Stimulated activated CD8-positive, alpha-beta memory T cell treated with anti-CD3 and anti-CD28 coated beads, Interleukin-7, amount 100 ng/mL, for 24 hours (primary cell): ENCODE measurements at regions not wholly inside any gene's neighbourhood (a gene's known extent, or its start where the extent isn't known, plus 50 kb on each side); places are given as distances from the start of the nearest gene placed in this dataset.

Source experiments
- DNase-seq: peaks from one replicate; pipeline ENCODE4 v3.0.0-alpha.2; 2020; ENCODE audit warnings: low read depth

DNA sequence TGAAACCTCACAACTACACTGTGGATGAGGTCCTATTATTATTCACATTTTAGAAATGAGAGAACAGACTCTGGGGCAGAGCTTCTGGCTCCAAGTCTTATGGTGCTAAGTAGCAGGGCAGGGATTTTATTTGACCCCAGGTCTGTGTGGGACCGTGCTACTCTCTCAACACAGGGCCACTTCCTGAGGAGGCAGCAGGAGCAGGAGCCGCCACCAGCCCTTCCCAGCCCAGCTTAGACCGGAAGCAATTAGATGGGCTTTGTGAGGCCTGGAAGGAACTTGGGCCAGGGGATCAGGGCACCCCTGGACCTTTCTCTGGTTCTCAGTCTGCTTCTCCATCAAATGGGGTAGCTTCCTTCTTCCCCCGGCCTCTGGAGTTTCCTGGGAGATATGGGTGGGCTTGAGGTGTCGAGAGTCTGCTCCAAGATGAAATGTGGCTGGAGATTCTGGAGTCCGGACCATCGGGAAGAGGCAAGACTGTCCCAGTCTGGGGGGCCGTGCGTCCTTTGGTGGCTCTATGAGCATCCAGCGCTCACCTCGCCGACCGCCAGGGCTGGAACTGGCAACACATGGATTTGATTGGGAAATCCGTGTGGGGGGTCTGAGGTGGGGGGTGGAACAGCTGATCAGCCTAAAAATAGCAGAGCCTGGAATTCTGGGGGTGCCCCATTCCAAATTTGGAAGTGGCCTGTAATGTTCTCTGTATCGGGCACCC lies 136.8 kb downstream of the FOXD2 start:
- DNase-seq, result no peak

- no peak for DNase-seq
Measured at GRCh38 chr1:47575855-47576757, 138.3 kb downstream of the FOXD2 start.

DNA sequence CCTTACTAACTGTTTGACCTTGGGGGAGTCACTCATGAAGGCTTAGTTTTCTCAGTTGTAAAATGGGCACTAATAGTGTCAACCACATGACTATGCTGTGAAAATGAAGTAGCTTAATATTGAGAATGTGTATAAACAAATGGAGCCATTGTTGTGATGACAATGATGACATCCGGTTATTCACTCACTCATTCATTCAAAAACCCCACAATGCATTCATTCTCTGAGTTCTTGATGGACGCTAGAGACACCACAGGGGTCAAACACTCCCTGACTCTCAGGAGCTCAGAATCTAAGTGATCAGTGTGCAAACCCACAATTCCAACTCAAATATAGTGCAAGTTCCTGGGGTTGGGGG lies 138.9 kb downstream of the FOXD2 start:
- no peak for DNase-seq

- no peak for DNase-seq
Measured at GRCh38 chr1:47577303-47578025, 139.6 kb downstream of the FOXD2 start.

GRCh38 chr1:47578026-47578720 lies 140.3 kb downstream of the FOXD2 start:
- no peak for DNase-seq

- DNase-seq, result no peak
Measured at GRCh38 chr1:47578721-47579419, 141.0 kb downstream of the FOXD2 start.

DNA sequence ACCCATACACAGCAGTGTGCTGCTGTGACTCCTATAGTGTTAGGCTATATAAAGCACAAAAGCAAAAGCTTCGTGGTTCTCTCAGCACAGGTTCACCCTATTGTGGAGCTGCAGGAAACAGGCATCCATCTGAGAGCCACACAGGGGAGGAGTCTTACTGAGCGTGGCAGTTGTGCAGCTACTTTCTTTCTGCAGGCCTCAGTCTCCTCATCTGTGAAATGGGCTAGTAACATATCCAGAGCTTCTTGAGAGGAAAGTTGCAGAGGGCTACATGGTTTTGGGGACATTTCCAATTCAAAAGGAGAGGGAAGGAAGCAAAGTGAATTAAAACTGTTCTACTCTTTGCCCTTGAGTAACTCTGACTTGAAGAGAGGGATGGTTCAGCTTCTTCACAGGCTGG lies 142.0 kb downstream of the FOXD2 start:
- no peak for DNase-seq

DNA sequence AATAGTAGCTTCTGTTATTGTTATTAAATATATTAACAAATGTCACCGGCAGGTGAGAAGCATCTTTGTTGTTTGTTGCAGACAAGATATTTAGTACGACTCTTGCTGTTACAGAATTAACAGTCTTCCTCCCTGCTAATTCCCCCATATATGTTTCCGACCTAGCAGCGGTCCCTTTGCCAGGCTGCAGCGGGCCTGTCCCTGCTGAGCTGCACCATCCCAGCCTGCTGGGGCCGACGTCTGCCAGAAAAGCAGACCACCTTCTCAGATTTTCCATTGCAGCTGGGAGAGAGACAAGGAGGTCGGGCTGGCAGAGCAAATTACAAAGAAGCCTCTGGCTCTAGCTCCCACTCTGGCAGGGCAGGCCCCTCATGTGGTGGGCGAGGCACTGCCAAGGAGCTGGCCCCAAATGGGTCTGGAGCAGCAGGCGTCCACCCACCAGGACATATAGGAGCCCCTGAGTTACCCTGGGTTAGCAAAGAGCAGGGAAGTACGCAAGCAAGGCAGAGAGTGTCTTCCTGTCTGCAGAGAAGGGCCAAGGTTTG lies 142.7 kb downstream of the FOXD2 start:
- DNase-seq, result no peak

GRCh38 chr1:47582891-47583608 lies 145.2 kb downstream of the FOXD2 start:
- no peak for DNase-seq

DNA sequence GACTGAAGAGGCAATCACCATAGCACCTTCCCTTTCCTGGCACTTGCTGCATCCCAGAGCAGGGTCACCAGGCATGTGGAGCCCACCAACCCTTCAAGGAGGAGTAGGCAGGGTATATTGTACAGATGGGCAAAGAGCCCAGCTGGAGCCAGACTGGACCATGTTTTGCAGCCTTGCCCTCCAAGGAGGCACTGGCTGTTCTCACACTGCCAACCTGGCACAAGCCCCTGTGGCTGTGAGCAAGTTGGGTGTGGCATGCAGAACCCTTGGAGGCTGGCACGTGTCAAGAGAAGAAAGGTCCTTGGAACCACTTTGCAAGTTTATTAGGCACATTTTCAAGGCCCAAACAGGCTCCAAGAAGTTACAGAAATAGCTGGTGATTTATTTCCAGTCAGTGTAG lies 146.4 kb downstream of the FOXD2 start:
- DNase-seq, result no peak

DNA sequence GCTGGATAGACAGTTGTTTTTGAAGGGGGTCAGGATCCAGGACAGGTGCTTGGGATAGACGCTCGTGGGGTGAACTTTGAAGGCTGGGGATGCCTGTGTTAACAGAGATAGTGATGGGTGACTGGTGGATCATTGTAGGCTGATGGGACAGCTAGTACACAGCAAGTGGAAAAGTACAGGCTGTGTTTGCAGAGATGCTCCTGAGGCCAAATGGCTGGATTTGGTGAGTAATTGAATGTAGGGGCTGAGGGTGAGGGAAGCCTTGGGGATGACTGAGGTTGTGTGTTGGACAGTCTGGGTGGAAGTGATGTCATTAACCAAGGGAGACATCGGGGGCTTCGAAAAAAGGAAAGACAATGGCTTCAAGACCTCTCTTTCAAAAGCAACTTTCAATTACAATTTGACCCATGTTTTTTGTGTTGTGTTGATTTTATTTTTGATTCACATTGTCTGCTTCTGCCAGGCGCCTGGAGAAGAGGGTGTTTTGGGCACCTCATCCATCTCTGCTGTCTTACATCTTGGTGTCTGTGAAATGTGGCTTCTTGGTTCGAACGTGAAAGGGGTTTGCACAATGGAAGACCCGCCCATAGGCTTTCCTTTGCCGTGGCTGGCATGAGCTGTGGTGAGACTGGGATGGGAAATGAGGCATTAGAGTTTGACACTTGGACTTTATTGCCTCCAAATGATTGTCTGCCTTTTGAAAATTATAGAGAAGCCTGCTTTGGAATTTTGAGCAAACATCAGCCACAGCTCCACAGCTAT lies 147.5 kb downstream of the FOXD2 start:
- DNase-seq, result no peak

DNA sequence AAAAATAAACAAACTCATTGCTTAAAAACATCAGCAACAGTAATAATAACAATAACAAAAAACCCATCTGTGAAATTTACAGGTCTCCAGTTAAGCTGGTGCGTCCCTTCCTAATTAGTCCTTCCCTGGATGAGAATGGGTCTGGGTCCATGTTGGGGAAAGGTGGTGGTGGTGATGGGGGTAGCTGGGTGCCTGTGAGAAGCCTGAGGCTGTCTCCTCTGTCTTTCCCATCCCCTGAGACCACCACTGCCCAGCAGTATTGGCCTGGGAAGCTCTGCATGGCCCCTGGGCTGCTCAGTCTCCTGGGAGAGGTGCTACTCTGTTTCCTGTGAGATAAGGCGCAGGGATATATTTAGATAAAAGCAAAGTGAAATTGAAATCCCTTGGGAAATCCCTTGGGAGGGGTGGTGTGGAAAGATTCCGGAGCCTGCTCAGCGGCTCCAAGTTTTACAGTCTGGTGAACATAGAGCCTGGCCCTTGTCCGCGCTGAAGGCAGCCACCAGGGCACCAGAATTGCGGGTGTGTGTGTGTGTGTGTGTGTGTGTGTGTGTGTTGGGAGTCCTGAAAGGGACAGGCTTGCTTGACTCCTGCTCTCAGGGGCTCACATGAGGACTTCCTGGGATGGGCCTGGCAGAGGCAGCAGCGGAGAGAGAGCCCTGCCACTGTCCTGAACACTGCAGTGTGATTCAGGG lies 150.2 kb downstream of the FOXD2 start:
- DNase-seq, result no peak

DNA sequence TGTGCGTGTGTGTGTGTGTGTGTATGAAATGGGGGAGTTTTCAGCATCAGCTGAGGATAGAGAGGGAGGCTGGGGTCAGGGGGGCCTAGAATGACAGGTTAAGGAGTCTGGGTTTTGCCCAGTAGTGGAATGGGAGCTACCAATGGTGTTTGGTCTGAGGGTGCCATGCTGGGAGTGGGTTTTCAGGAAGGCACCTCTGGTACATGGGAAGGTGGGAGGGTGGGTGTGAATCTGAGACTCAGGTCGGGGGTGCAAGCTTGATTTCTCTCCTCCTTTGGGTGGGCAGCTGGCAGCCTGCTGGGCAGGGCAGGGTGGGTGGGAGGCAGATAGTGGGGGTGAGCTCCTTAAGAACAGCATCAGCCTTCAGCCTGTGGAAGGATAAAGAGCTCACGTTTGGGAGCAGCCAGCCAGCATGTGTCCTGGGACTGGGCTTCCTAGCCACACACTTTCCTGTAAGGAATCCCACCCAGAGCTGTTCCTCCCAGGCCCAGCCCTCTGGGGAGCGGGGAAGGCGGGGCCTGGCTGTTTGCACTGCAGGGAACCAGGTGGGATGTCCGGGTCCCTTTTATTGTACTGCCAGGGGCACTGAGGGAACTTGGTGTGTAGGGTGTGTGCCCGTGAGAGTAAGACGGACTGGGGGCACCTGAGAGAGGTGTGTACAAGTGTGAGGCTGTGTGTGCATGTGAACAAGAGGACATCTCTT lies 152.8 kb downstream of the FOXD2 start:
- no peak for DNase-seq

DNA sequence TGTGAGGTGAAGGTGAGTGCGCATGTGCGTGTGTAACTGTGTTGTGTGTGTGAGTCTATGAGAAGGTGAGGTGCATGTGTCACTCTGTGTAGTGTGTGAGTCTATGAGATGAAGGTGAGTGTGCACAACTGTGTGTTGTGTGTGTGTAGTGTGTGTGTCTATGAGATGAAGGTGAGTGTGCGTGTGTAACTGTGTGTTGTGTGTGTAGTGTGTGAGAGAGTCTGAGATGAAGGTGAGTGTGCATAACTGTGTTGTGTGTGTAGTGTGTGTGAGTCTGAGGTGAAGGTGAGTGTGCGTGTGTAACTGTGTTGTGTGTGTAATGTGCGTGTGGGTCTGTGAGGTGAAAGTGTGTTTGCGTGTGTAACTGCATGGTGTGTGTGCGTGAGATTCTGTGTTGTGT lies 154.0 kb downstream of the FOXD2 start:
- no peak for DNase-seq

DNA sequence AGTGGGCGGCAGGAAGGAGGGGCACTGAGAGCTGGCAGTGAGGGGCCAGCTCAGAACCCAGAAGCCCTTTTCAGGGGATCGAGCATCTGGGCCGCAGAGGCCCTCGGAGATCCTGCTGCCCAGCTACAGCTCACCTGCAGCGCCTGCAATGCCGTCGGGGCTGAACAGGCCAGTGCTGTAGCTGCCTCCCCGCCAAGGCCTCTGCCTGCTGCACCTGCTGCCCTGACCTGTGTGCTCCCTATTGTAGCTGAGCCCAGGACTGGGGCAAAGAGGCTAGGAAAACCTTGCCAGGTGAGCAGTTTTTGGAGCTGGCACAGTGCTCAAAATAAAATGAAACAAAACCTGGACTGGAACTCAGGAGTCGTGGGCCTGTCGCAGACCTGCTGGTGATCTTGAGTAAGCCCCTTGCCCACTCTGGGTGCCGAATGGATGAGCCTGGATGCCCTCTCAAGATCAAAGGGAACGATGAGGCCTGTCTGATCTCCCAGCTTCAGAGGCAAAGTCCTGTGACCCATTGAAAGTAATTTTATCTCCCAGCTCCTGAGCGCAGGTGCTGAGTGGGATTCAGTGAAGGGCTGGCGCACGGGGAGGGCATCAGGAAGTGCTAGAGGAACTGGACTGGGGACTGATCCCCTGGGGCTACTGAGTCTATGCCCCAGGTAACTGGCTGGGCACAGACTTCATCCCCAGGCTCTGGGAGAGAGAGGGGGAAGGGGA lies 154.6 kb downstream of the FOXD2 start:
- no peak for DNase-seq

DNA sequence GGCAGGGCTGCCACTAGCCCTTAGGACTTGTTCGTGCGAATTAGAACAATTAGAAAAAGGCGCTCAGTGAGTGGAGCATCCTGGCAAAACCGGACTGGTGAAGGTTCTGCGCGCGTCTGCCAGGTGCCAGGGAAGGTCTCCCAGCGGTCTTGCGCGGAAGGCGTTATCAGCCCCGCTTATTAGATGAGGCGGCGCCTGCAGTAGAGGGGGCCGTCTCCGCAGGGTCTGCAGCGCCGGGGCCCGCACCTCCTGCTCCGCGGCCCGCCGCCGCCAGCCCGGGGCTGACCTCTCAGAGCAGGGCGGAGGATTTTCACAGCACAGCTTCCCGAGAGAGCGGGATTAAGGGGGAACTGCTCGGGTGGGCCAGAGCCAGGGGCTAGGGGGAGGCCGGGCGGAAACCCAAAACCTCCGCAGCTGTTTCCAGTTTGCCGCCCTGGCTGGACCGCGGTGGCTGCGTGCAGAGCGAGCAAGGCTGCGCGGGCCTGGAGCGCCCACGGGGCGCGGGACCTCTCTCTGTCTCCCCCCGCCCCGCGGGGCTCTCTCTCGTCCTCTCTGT lies 155.2 kb downstream of the FOXD2 start:
- no peak for DNase-seq

DNA sequence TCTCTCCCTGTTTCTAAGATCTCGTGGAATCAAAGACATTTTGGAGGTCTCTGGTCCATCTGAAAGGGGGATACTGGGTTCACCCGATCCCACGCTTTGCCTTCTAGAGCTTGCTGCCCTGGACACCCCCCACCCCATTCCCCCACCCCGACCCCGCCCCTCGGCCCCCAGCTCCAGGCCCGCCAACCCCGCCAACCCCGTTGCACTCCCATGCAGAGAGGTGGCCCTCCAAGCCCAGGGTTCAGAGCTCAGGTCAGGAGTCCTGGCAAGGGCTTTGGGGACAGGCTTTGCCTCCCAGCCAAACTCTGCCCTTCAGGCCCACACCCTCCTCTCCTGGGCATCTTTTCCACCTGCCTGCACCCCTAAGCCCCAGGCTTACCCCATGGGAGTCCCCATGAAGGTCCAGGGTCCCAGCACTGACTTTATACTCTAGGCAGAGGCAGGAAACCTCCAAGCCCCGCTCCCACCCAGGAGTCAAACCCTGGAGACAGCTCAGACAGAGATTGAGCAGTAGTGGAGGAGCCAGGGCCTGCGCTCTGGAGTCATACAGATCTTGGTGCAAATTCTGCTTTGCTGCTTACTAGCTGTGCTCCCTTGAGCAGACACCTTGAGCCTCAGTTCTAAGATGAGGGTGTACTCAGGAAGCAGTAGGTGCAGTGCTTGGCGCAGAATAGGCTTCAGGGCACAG lies 155.9 kb downstream of the FOXD2 start:
- no peak for DNase-seq
